NOMO-1 treated with dmso at 0.1 percent for 144 hours (cell line): ENCODE measurements at regions not wholly inside any gene's neighbourhood (a gene's known extent, or its start where the extent isn't known, plus 50 kb on each side); places are given as distances from the start of the nearest gene placed in this dataset.
"Not testable (repeated sequence)": the region's sequence is repeated elsewhere in the genome, so short reads cannot be mapped to it uniquely, and the experiment has no call there.

Experiments used
- DNase-seq: peaks from one replicate; lab custom pipeline; 2025; ENCODE audit not compliant: unreplicated experiment; lab: John Stamatoyannopoulos, UW

- no peak for DNase-seq
Observed at GRCh38 chr4:10281996-10282395, 165.4 kb upstream of the WDR1 start.

DNA sequence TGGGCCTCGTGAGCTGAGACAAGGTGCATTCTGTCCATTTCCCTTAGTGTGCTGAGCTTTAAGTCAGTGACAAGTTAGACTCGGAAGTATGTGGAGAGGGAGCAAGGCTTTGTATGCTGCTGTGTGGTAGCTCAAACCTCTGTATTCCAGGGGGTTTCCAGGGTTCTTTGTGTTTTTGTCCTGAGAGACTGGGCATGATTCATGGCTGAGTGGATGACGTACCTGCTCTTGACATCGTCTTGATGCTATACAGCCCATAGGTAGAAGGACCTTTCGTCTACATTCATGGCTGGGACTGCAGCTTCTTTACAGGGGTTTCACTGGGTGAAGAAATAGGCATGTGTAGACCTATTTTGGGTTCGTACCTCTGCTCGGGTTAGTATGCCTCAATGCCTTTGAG, 162.7 kb upstream of the WDR1 start:
- DNase-seq = no peak

DNA sequence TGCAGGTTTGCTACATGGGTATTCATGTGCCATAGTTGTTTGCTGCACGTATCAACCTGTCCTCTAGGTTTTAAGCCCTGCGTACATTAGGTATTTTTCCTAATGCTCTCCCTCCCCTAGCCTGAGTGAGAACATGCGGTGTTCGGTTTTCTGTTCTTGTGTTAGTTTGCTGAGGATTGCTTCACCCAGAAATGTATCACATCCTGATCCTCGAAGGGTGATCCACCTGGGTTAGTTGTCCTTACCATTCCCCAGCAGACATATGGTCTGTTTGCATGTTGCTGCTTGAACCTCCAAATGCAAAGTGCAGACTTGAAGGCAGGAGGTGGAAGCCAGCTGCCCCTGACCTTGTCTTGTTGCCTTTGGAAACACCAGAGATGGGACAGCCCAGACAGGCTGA, 161.5 kb upstream of the WDR1 start:
- no peak for DNase-seq

DNA sequence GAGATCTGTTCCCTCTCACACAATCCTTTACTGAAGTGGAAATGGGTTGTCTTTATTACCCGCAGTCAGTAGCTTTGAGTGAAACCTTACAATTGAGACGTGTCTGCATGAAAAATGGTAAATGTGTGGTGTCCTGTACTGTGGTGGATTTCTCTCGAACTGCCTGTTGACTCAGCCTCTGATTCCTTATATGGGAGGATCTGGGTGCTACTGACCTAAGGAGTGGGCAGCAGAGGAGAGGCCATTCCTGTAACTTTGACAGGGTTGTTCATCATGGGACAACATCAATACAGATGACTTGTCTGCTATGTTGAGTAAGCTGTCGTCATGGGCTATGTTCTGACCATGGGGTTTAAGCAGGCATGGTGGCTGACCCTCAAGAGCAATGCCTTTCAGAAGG, 159.6 kb upstream of the WDR1 start:
- DNase-seq = no peak

DNA sequence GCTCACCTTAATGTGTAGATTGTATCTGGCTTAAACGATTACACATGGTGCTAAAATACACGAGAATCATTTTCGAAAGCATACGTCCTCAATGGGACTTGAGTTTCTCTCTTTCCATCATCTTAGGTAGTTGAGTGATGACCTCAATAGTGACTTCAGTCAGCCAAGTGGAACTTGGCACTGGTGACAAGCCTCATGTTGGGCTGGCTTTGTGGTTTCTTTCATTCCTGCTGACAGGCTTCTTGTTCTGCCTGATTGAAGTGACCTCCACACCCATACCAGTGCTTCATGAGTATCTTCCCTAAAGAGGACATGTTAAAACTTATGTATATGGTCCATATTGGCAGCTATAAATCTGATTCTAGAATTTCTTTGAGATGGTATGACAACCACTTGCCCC, 159.1 kb upstream of the WDR1 start:
- no peak for DNase-seq

DNA sequence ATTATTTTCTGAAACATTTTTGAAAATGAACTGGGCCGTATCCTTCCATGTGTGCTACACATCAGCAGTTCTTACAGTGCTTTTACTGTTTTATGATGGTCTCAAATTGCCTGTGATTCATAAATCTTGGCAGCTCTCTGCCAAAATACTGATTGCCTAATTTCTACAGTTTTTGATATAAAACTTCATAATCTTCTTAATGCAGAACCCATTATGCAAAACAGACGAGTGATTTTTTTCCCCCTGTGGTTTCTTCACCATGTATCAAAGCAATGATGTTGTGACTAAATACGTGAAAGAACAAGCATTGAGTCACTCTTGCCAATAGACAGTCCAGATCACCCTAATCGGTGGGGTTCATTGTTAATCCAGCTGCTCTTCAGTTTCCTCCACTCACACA, 156.4 kb upstream of the WDR1 start:
- DNase-seq = no peak

GRCh38 chr4:10272511-10272910, 155.9 kb upstream of the WDR1 start:
- no peak for DNase-seq

DNA sequence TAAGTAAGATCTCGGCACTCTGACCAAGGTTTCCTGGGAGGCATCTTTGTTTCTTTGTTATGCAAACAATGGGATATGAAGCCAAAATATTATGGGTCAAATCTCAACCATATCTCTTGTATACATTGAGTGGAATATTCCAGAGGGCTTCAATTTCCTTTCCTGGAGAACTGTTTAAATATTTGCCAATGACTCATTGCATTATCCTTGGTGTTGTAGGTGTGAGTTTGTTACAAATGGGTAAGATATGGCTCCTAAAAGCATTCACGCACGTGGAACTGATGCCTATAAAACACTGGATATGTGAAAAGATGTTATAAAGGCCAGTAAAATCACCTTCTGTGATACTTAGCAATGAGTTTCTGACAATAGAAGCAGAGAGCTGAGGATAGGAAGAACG, 150.5 kb upstream of the WDR1 start:
- no peak for DNase-seq

DNA sequence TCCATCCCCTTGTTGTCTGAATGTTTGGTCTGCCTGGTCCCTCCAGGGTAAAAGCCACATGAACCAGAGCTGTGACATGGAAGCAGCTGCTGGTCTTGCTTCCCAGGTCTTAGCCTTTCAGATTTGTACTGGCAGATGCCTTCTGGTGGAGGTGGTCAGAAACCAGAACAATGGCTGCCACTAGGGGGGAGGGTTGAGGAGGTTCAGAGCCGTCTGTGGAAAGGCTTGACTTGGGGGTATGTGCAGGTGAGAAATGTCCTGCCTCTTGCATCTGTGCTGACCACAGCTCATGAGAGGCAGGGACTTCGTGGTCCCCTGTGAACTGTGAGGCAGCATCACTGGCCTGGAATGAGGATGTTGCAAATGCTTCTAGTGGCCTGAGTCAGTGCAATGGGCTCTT, 144.2 kb upstream of the WDR1 start:
- no peak for DNase-seq

GRCh38 chr4:10259976-10260375, 143.4 kb upstream of the WDR1 start:
- no peak for DNase-seq

DNA sequence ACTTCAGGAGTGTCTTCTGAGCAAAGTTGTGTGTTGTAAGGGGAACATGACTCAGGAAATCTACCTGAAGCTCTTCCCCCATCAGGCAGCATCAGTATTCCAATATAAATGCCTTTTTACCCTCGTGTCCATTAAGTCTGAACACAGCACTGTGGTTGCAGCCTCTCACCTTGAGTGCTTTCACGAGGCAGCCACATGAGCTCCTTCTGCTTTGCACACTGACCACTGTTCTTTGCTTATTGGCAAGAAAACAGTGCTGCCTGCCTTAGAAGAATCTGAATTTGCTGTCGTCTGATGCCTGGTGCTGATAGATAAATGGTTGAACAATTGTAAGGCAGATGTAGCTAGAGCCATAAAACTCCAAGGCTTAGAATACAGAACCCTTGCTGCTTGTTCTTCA, 139.6 kb upstream of the WDR1 start:
- DNase-seq = no peak

GRCh38 chr4:10253765-10254164, 137.2 kb upstream of the WDR1 start:
- no peak for DNase-seq

DNA sequence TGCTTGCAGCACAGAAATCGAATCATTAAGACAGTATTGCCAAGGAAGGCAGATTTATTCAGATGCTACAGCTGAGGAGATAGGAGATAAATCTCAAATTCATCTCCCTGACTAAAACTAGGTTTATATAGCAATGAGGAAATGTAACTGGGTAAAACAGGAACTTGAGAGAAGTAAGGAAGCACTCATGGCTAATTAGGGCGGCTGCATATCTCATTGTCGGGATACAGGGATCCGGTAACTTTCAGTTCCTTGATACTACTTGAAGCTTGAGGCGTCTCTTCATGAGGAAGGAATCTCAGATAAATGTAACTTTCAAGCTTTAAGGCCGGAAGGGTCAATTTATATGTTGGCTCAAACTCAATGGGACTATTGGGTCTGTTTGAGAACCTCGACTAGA, 129.2 kb upstream of the WDR1 start:
- peak; percentile 1 for DNase-seq

DNA sequence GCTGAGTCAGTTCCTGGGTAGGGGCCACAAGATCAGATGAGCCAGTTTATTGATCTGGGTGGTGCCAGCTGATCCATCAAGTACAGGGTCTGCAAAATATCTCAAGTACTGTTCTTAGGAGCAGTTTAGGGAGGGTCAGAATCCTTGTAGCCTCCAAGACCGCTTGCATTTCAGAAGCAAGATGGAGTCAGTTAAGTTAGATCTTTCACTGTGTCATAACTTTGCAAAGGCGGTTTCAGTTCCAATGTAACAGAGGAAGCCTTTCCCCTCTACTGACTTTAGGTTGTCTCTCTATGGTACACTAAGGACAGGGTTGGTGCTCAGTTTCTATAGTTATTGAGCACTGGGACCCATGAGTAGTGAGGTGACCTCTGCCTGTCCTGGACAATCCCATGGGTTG, 127.3 kb upstream of the WDR1 start:
- DNase-seq = no peak

DNA sequence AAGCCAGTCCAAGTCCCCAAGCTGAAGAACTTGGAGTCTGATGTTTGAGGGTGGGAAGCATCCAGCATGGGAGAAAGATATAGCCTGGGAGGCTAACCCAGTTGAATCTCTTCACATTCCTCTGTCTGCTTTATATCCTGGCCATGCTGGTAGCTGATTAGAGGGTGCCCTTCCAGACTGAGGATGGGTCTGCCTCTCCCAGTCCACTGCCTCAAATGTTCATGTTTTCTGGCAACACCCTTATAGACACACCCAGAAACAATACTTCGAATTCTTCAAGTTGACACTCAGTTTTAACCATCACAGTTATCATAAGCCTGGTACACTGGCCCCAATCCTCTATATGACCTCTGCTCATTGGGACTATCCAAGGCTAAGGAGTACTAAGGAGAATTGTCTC, 124.1 kb upstream of the WDR1 start:
- DNase-seq = no peak

- DNase-seq = no peak
Observed at GRCh38 chr4:10239982-10240654, 123.5 kb upstream of the WDR1 start.

DNA sequence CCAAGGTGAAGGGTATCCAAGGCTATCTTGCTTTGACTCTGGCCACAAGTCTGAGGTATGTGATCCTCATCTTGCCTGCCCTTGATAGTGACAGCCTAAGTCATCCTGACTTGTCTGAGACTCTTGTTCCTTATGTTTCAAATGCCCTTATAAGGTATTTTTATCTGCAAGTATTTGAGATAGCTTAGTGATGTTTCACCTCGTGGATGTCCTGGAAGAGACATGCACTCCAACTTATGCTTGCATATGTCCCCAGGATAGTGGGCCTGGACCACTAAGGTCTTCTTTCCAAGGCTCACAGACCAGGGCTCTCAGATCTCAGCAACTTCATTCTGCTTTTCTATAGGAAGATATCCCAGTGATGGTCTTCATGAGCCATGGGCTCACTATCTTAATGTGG, 120.5 kb upstream of the WDR1 start:
- no peak for DNase-seq

- DNase-seq = no peak
Observed at GRCh38 chr4:10232114-10232513, 115.5 kb upstream of the WDR1 start.

DNA sequence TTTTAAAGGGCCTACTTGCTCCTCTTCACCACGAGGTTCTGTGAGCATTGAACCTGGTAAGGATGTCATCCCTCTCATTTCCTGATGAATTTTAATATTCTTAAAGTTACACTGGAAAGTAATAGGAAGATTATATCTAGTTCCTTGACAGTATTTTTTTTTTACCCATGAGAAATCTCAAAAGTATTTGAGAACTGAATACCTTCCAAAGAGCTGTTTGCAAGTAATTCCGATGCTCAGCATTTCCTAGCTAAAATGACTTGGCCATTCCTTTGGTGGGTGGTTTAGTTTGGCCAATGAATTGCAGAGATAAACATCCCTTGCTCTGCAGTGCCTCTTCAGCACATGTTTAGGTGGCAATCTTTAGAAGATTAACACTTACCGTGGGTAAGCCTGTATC, 110.2 kb upstream of the WDR1 start:
- DNase-seq = no peak

- no peak for DNase-seq
Observed at GRCh38 chr4:10225096-10225495, 108.5 kb upstream of the WDR1 start.

DNA sequence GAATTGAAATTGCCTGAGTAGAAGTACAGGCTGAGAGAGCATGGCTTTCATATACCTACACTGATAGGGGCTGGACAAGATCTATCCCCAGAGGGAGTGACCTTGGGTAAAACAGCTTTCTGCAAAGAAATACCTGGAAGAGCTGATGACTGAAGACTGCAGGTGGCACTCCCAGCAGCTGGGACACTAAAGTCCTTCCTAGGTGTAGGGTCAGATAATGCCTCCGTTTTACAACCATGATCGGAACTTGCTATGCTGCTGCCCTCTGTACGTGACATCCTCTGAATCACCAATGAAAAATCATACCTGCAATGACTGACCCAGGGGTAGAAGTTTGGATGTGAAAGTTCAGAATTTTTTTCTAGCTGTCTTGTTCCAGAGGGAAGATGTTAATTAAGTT, 107.2 kb upstream of the WDR1 start:
- DNase-seq = no peak

- not testable (repeated sequence) for DNase-seq
Observed at GRCh38 chr4:10213481-10213880, 96.9 kb upstream of the WDR1 start.

DNA sequence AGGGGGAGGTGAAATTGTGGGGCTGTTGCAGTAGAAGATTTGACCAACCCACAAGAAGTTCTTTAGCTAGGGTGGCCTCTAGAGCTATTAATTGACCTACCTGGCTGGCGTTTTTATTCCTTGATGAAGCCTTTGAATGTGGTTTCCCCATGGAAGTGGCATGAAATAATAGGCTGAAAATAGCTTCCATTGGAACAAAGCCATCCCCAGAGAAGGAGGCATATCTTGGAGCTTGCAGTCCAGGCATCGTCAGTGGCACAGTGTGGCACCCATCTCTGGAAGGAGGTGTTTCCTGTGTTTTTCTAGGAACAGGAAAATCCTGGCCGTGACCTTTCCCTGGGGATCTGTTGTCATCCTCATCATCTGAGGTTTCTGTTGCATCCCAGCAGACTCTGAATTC, 96.3 kb upstream of the WDR1 start:
- no peak for DNase-seq

GRCh38 chr4:10212400-10212799, 95.8 kb upstream of the WDR1 start:
- no peak for DNase-seq
